ENCODE measurements at regions not wholly inside any gene's neighbourhood (a gene's known extent, or its start where the extent isn't known, plus 50 kb on each side); places are given as distances from the start of the nearest gene placed in this dataset.

GRCh38 chr18:78297048-78297447, 682.6 kb upstream of the SALL3 start:
- no peak for TF ChIP-seq CTCF (IDR thresholded peaks at IDR 0.05)
- no peak for TF ChIP-seq POLR2A (IDR thresholded peaks at IDR 0.05)
